HG02852 (cell line): ENCODE measurements at regions not wholly inside any gene's neighbourhood (a gene's known extent, or its start where the extent isn't known, plus 50 kb on each side); places are given as distances from the start of the nearest gene placed in this dataset.

Experiments used
- ATAC-seq: cut with Tn5 transposase; IDR thresholded peaks from one replicate; pipeline ENCODE4 v1.9.1; 2021; ENCODE audit warnings: mild to moderate bottlenecking, moderate library complexity; ENCODE audit not compliant: unreplicated experiment

DNA sequence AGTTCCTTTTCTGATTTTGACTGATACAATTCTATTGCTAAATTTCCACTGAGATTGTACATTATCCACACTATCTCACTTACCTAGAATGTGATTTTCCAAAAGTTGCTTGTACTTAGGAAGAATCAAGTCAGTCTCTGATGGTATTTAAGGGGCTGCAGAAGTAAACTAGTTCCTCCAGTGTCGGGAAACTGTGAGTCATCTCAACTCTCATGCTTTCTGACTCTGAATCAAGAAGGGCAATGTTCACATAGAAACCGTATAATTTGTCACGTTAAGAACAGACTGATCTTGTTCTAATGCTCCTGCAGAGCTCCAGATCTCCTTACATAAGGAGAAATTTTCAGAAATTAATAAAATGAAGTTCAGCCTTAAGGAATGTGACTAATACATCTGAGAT is 369.3 kb downstream of the KLF5 start:
- ATAC-seq = no peak

DNA sequence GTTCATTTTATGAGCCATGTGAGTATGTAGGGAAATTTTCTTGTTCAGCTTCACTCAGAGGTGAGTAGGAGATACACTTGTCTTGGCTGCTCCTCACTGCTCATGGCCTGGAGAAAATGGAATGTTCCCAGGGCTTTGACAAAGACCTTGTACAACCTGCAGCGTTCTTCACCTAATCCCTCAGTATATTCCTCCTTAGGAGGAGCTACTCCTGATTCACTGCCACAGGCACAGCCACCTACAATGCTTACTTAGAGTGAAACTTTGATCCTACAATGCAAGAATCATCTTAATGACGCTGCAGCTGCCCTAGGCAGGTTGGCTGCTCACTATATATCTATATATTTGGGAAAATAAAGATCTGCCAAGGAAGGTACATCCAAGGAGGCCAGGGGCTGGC is 364.2 kb downstream of the KLF5 start:
- ATAC-seq = no peak

DNA sequence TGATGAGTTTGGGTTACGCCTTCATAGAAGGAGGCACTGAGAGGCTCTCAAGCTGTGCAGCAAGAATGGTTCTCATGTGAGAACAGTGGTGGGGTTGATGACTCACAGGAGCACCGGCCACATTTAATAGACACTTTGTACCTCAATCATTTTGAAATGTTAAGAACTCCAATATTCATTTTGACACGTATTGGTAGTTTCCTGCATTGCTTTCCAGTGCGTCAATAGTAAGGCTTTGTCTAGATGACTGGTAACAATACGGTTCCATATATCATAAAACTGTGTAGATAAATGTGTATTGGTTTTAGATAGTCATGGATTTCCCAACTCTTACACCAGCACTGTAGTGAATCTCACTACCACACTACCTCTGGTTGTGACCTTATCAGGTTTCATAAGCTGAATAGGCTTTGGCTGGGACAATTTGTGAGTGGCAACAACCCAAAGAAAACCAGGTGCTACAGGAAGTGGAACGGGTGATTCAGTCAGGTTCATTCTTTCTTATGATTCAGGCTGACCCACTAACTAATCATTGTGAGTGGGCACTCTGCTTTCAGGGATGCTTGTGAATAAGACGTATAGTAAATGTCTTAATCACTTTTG is 362.6 kb downstream of the KLF5 start:
- ATAC-seq = no peak

DNA sequence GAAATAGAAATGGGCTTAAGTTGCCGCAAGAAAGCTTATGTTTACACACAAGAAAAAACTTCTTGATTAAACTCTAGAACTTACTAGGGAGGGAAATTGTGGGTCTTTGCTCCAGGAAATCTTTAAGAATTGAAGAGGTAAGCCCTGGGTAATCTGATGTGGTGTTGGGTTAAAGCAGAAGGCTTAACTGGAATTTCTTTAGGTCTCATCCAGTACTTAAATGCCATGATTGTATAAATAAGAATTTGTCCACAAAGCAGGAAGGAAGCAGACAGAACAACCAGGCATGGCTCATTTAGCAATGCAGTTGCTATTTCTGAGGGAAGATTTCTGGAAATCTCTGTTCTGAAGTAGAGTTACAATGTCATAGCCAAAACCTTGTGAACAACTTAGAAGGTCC is 360.4 kb downstream of the KLF5 start:
- ATAC-seq = no peak

DNA sequence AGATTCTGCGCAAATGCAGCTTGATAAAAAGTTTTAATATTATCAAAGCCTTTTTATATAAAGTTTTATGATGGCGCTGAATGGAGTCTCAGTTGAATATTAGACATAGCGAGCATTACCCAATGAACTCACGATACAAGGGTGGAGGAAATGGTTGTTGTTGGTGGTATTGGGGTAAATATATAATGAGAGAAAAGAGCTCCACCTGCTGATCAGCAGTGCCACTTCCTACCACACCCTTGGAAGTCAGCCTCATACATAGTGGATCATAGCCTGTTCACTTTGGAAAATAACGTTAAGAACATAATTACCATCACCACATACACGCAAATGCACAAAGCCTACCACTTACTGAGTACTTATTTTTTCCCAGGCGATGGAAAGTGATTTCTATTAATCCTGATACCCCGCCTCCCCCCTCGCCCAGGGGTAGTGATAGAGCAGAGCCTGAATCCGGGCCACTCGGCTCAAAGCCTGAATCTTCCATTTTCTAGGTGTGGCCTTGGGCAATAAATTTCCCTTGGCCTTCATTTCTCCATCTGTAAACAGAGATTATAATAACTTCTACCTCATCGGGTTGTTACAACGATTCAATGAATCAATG is 358.3 kb downstream of the KLF5 start:
- ATAC-seq = no peak

DNA sequence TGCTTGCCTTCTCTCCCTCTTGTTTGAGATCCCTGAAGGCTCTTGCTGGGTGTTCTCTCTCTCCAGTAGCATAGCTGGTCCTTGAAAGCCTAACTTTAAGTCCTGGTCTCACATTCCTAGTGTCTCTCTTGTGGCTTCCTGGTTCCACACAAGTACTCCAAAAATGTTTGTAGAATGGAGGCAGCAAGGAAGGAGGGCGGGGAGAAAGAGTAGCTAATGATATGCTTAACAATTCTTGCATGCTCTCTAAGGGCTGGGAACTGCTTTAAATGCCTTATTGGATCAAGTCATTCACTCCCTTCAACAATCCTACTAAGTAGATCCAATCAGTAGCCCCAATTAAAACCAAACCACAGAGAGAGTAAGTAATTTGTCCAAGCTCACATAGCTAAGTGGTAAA is 357.3 kb downstream of the KLF5 start:
- ATAC-seq = no peak

DNA sequence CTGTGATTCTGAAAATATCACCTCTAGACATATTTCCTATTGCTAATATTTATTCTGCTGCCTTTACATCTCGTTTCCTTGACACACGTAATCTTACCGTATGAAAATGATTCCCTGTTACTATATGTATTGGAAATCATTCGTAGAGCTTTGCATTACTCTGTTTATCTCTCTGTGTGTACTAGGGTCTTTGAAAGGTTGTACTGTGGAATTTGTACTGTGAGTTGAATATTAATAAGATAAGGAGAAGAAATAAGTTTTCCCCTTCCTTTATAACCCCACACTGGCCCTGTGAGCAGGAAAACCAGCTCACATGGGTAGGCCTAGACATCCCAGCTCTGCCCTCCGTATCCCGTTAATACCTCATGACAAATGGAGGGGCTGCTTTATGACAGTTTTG is 354.9 kb downstream of the KLF5 start:
- ATAC-seq = no peak

DNA sequence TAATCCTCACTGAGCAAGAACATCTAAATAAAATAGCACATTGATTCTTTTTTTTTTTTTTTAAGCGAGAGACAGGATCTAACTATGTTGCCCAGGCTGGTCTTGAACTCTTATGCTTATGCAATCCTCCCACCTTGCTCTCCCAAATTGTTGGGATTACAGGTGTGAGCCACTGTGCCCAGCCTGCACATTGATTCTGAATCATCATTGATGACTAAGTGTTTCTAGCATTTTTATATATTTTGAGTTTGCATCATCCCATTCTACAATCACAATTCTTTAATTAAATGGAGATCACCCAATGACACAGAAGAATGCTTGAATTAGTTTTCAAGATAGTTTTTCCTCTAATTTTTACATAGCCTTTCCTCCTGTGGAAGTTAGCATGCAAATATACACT is 354.1 kb downstream of the KLF5 start:
- no peak for ATAC-seq

DNA sequence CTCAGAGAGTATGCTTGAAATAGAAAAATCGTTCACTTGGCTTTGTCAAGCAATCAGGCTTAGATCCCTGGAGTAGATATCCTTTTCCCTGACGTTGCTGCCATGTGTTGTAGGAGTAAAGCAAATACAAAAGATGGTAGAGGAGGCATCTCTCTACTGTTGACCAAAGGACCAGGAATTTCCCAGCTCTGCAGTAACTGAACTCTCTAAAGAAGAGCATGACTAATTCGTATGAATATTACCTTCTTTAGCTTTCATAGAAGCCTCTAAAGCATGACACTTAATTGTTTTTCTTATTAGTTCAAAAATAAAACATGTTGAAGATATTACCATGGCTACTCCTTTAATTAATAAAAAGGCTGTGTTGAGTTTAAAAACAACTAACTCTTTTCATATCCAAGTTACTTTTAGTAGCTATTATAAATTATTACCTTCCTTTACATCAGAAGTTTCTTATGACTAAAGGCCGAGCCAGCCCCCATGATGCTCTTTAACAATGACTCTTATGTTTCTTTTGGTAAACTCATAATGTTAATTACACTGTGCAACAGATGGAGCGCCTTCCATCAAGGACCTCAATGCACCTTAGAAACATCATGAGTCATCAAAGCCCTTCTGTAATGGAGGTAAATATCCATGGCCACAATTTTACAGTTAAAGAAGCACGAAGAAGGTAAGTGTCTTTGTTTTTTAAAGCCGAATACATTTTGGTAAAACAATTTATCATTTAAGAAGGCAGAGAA is 352.4 kb downstream of the KLF5 start:
- ATAC-seq = no peak

DNA sequence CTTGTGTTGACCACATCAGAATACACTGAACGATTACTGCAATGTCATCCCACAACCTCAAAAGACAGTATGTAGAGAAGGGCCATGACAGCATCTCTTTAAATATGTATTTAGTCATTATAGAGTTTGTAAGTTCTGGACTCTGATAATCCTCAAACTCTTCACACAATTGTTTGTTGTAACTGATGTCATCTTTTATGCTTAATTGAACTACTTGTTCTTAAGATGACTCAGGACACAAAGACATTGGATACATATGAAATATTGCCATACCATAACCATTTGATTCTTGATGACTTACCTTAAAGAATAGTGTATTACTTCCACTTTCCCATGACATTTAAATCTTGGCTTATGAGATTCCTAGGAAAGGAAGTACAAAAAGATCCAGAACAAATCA is 347.6 kb downstream of the KLF5 start:
- no peak for ATAC-seq

DNA sequence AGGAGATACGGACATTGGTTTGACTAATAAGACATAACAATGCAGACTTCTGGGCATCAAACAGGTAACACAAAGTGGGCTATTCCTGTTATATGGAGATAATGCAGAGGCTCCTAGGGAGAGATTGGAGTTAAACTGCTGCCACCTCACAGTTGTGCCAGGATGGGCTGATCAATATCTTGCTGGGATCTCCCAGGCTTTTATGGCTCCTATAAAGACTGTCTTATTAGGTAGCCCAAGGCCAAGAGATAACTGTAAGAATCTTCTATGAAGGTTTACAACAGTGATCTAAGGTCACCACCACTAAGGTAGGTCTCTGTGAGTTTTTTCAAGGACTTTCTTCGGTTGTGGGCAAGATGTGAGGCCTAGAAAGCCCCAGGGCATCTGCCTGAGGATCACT is 345.8 kb downstream of the KLF5 start:
- ATAC-seq = no peak

DNA sequence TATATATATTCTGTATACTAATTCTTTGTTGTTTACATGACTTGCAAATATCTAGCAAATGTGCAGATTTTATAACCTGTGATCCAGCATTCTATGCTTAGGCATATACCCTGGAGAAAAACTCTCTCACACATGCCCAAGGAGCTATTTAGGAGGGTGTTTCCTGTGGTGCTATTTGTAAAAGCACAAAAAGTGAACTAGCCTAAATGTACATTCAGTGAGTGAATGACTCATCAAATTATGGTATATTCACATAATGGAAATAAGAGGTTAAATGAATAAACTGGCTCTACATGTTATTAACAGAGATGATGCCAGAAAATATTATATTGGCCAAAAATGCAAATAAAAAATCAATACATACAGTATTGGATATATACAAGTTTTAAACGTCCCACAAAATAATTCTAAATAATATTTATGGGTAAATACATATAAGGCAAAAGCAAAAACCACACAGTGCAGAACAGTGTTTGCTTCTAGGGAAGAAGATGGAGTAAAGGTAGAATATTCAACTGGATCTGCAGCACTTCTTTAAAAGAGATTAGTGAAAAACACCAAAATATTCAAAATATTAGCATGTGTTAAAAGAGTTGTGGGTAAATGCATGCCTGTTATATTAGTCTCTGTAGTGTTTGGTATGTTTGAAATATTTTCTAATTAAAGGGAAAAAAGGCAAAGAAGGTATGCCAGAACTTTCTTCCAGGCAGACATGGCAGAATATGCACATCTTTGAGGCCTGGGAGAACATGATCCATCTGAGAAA is 344.7 kb downstream of the KLF5 start:
- no peak for ATAC-seq

DNA sequence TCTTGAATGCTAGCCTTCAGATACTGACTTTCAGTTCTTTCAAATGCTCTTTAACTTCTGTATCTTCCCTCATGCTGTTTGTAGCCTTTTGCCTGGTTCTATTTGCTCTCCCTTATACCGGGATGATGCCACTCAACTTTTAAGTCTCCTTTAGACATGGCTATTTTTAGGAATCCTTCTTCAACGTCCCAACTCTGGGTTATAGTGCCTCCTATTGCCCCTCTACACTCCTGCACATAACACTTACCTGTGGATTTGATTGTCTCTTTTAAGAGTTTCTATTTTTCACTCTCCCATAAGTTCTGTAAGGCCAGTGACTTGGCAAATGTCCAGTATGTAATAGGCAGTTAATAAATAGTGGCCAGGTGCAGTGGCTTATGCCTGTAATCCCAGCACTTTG is 343.0 kb downstream of the KLF5 start:
- ATAC-seq = no peak

DNA sequence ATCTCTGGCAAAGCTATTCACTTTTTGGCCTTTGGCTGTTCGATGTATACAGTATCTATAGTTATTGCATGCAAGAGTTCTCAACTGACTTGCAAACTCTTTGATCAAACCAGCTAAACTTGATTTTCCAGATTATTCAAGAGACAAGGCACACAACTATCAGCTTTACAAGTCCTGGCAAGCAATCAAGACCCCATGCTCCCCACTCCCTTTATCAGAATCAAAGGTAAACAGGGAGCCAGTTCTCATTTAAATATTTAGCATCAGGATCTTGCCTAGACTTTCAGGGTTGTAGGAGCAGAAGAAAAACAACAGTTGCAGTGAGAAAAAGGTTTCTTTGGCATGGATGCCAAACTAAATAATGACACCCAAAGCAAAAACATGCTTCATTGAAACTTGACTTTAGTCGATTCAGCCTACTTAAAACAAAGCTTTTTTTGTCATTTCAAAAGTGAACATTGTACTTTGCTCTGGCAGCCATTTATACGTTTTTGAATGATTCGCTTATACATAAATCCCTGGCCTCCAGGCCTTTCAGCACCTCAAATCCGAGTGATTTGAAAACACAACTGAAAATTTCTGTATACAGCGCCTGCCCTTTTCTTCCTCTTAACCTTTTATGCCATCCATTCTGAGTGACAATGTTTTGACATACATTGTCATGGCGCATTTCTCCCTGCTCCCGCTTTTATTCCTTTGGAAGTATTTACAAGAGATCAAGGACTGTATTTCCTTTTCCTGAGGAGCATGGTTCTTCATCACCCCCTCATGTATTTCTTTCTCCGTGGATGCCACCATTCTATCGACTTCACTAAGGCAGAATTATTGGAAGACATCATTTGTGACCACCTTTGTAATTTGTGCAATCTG is 340.8 kb downstream of the KLF5 start:
- no peak for ATAC-seq

DNA sequence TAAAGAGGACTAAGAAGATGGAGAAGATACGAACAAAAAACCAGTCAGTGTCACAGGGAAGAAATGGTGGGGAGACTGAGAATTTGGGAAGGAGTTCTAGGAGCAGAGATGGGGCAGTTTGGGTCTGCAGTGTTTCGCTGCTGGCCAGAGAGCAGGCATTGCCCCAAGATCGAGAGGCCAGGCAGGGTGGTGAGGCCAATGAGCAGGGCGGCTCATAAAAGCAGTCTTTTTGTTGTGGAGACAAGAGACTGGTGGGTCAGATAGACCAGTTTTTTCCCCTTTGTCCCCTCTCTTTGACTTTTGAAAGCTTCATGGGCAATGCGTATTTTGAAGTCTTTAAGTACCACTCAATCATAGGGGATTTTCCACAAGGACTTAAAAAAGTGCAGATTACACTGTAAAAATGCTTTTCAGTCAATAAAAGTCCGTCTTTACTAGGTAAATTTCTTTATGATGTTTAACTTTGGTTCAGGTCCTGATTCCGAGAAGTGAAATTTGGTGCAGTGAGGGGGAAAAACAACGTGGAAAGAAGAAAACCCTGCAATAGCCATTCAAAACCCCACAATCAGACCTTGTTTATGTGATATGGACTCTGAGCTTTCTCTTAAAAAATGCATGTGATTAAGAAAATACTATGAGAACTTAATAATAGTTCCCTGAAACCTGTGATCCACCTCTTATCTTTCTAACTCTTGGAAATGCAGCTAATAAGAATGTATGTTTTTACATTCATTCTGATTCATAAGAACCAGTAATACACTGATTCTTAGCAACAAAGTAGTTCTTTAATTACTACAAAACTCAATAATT is 338.9 kb downstream of the KLF5 start:
- no peak for ATAC-seq

DNA sequence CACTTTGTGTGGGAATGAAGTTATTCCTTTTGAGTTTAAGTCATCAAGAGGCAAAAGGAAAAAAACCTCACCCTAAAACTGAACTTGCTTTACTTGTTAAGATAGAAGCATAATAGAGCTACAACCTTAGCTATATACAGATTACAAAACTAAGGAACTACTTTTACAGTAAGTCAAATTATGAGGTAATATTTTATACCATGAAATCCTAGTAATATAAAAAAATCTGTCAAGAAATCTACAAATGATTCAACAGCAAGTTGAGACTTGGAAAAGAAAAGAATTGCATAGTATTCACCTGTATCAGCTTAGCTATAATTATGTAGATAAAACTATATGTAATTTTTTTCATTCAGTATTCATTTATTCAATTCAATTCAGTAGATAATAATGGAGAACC is 335.3 kb downstream of the KLF5 start:
- no peak for ATAC-seq

DNA sequence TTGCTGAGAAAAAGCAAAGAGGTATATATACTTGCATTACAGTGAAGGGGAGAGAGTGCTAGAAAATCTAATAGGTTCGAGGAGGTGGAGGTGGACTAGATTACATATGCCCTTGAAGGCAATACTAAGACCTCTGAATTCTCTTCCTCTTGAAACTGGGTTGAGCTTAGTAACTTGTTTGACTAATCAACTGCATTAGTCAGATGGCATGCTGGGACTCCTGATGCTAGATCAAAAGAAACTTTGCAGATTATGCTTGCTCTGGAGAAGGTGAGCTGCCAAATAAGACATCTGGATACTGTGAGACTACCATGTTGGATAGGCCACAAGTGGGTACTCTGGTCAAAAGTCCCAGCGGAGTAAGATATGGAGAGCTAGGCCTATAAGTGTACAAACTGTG is 331.3 kb downstream of the KLF5 start:
- no peak for ATAC-seq

DNA sequence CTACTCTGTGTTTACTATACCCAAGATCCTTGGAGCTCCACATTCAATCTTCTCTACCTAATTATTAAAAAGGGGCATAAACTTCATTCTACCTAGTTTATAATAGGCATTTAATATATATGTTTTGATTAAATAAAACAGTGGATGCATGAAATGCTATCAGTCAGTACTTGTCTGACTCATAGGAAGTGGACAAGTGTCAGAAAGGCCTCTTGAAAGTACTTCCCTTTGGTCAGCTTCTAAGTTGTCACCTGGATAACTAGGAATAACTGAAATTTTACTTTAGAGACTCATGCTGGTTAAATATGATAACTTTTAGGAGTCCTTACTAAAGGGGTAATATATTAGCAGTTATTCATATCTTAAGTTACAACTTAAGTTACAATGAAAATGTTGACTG is 329.8 kb downstream of the KLF5 start:
- no peak for ATAC-seq

DNA sequence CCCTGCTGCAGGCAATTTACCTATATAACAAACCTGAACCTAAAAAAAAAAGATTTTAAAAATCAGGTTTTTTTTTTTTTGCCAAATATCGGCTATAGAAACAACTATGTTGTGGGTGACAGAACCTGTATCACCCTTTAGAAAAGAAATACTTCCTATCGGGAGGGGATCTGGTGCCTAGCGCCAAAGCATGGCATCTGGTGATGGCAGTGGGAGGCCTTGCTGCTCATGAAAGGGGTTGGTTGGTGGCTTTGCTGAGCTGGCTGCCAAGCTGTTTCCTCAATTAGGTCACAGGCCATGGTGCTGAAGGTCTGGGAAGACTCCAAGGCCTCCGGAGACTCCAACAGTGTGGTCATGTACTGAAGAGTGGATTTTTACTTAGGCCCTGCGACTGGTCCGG is 328.5 kb downstream of the KLF5 start:
- no peak for ATAC-seq

DNA sequence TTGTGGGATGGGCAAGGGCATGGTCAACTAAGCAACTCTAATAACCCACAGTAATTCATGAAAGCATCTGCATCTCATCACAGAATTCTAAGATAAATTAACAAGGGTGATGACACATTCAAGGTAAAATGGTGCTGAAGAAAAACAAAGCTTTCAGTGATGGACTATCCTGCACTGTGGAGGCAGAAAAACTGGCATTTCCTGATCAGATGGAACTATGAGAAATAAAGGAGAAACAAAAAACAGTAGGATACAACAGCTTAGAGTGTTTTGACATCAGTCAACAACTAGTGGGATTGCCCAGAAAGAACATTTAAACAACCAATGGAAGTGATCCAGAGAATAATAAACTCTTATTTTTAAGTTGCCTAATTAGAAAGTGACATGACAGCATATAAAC is 327.0 kb downstream of the KLF5 start:
- no peak for ATAC-seq
